HCT116 (cell line): ENCODE measurements at regions not wholly inside any gene's neighbourhood (a gene's known extent, or its start where the extent isn't known, plus 50 kb on each side); places are given as distances from the start of the nearest gene placed in this dataset.

Experiments used
- ATAC-seq: fragments of 200-7000 bp; cut with Tn5 transposase; 2 replicates; pipeline ENCODE4 v1.9.1; 2020; ENCODE audit warnings: mild to moderate bottlenecking, moderate library complexity
- BruUV-seq: library from RNA; stranded (reverse); fragments of 400-500 nt; replicated peaks from 2 replicates; lab custom pipeline; 2021; lab: Mats Ljungman, UMichigan
- CTCF ChIA-PET: fragments of 300-600 bp; sonication (Branson Sonifier 250); formaldehyde crosslinking; loops from one replicate; lab custom pipeline; 2021; ENCODE audit warnings: antibody characterized with exemption; lab: Charles Lee
- POLR2A ChIA-PET: fragments of 300-600, 350-600 bp; sonication (Branson Sonifier 250); formaldehyde crosslinking; loops from one replicate; lab custom pipeline; 2021; ENCODE audit warnings: antibody characterized with exemption; lab: Charles Lee
- RAD21 ChIA-PET, 2 experiments: fragments of 300-600 bp; sonication (Branson Sonifier 250); formaldehyde crosslinking; loops; one replicate each; lab custom pipeline; 2023; ENCODE audit warnings: low total read pairs in 2 of 2; ENCODE audit not compliant: uncharacterized antibody in 2 of 2, unreplicated experiment in 2 of 2, low non-redundant PET in 1 of 2; lab: Charles Lee
- DNase-seq: peaks from one replicate; pipeline ENCODE4 v3.0.0-alpha.2; 2010; ENCODE audit warnings: low read depth, low spot score
- H2AFZ ChIP-seq: fragments of 200-600 bp; shearing (Covaris generic), sonication (generic); 2 replicates; pipeline ENCODE4 v1.6.1; 2017; ENCODE audit warnings: low read depth, mixed run types, mixed read lengths, antibody characterized with exemption, low read length; ENCODE audit not compliant: poor library complexity, severe bottlenecking
- H3K27ac ChIP-seq: 2 replicates; pipeline ENCODE4 v1.5.1; 2012; ENCODE audit warnings: low read depth, low read length
- H3K27me3 ChIP-seq: fragments of 200-600 bp; sonication (generic); 2 replicates; pipeline ENCODE4 v1.6.1; 2016; ENCODE audit warnings: mixed run types, low read length, mixed read lengths; ENCODE audit not compliant: insufficient read depth
- H3K36me3 ChIP-seq, 2 experiments: fragments of 200-500 bp in 1 of 2; fragments of 200-600 bp in 1 of 2; sonication (Bioruptor generic) in 1 of 2; sonication (generic) in 1 of 2; 2 replicates each; pipeline versions ENCODE4 v1.5.1 to v1.6.1; 2014 to 2016; ENCODE audit warnings: low read length in 2 of 2, inconsistent platforms in 1 of 2, mixed read lengths in 1 of 2, mixed run types in 1 of 2; ENCODE audit not compliant: insufficient read depth in 2 of 2, control insufficient read depth in 1 of 2
- H3K4me1 ChIP-seq, 2 experiments: fragments of 200-600 bp in 1 of 2; sonication (generic) in 1 of 2; 2 replicates each; pipeline versions ENCODE4 v1.5.1 to v1.6.1; 2012 to 2017; ENCODE audit warnings: low read length in 2 of 2, inconsistent platforms in 1 of 2, mild to moderate bottlenecking in 1 of 2, mixed read lengths in 1 of 2, mixed run types in 1 of 2, moderate library complexity in 1 of 2; ENCODE audit not compliant: insufficient read depth in 2 of 2, control insufficient read depth in 1 of 2
- H3K4me2 ChIP-seq: fragments of 200-600 bp; sonication (generic); 2 replicates; pipeline ENCODE4 v1.6.1; 2017; ENCODE audit warnings: mixed run types, low read length, mixed read lengths
- H3K4me3 ChIP-seq, 2 experiments: fragments of 200-600 bp in 1 of 2; sonication (generic) in 1 of 2; replicated peaks in 1 of 2; 2 replicates each; pipeline ENCODE4 v1.5.1; 2011 to 2016; ENCODE audit warnings: low read length in 2 of 2, control low read depth in 1 of 2, low read depth in 1 of 2, mild to moderate bottlenecking in 1 of 2, mixed read lengths in 1 of 2, mixed run types in 1 of 2
- H3K79me2 ChIP-seq: fragments of 200-600 bp; sonication (generic); 2 replicates; pipeline ENCODE4 v1.6.1; 2017; ENCODE audit warnings: mild to moderate bottlenecking, mixed run types, low read length, moderate library complexity, mixed read lengths; ENCODE audit not compliant: insufficient read depth
- H3K9ac ChIP-seq: fragments of 200-600 bp; sonication (generic); 2 replicates; pipeline ENCODE4 v1.6.1; 2016; ENCODE audit warnings: low read length, mixed read lengths
- H3K9me2 ChIP-seq: fragments of 200-600 bp; sonication (generic), shearing (Covaris generic); 2 replicates; pipeline ENCODE4 v1.6.1; 2017; ENCODE audit warnings: mixed run types, mild to moderate bottlenecking, moderate library complexity; ENCODE audit not compliant: insufficient read depth
- H3K9me3 ChIP-seq, 2 experiments: fragments of 200-500 bp in 1 of 2; fragments of 200-600 bp in 1 of 2; sonication (Bioruptor generic) in 1 of 2; sonication (generic) in 1 of 2; 2 replicates each; pipeline ENCODE4 v1.6.1; 2014 to 2017; ENCODE audit warnings: low read length in 2 of 2, mixed read lengths in 2 of 2, inconsistent platforms in 1 of 2, low read depth in 1 of 2, mild to moderate bottlenecking in 1 of 2, mixed run types in 1 of 2, moderate library complexity in 1 of 2; ENCODE audit not compliant: control insufficient read depth in 1 of 2, insufficient read depth in 1 of 2
- H4K20me1 ChIP-seq: fragments of 200-600 bp; sonication (generic), shearing (Covaris generic); 2 replicates; pipeline ENCODE4 v1.6.1; 2017; ENCODE audit warnings: mixed run types, mild to moderate bottlenecking, moderate library complexity; ENCODE audit not compliant: insufficient read depth
- CBX3 ChIP-seq: IDR thresholded peaks from 2 replicates; pipeline ENCODE4 v1.6.1; 2012; ENCODE audit warnings: low read depth
- CEBPB ChIP-seq: IDR thresholded peaks from 2 replicates; pipeline ENCODE4 v1.6.1; 2012; ENCODE audit warnings: low read depth
- EGR1 ChIP-seq: IDR thresholded peaks from 2 replicates; pipeline ENCODE4 v1.6.1; 2012; ENCODE audit warnings: low read depth
- ELF1 ChIP-seq: IDR thresholded peaks from 2 replicates; pipeline ENCODE4 v1.6.1; 2012; ENCODE audit warnings: low read depth, borderline replicate concordance
- EZH2 ChIP-seq: fragments of 200-600 bp; sonication (generic); IDR thresholded peaks from 2 replicates; pipeline ENCODE4 v1.6.1; 2017; ENCODE audit warnings: antibody characterized with exemption, mixed run types
- FOSL1 ChIP-seq: IDR thresholded peaks from 2 replicates; pipeline ENCODE4 v1.6.1; 2012; ENCODE audit warnings: low read depth
- JUND ChIP-seq: IDR thresholded peaks from 2 replicates; pipeline ENCODE4 v1.6.1; 2012
- POLR2A ChIP-seq: IDR thresholded peaks from 2 replicates; pipeline ENCODE4 v1.7.0; 2011; ENCODE audit warnings: borderline replicate concordance; ENCODE audit not compliant: insufficient read depth, insufficient read length; ENCODE audit errors: extremely low read depth
- POLR2AphosphoS5 ChIP-seq: IDR thresholded peaks from 2 replicates; pipeline ENCODE4 v1.6.1; 2011; ENCODE audit warnings: mild to moderate bottlenecking, low read depth, low read length, moderate library complexity
- RAD21 ChIP-seq: IDR thresholded peaks from 2 replicates; pipeline ENCODE4 v1.6.1; 2012; ENCODE audit warnings: low read depth, mild to moderate bottlenecking
- SIN3A ChIP-seq: IDR thresholded peaks from 2 replicates; pipeline ENCODE4 v1.6.1; 2012; ENCODE audit warnings: low read depth
- SP1 ChIP-seq: IDR thresholded peaks from 2 replicates; pipeline ENCODE4 v1.6.1; 2012; ENCODE audit warnings: low read depth
- SRF ChIP-seq: IDR thresholded peaks from 2 replicates; pipeline ENCODE4 v1.6.1; 2012; ENCODE audit warnings: low read depth
- TCF7L2 ChIP-seq: IDR thresholded peaks from 2 replicates; pipeline ENCODE4 v1.7.0; 2011; ENCODE audit warnings: borderline replicate concordance, inconsistent platforms; ENCODE audit not compliant: insufficient read depth, insufficient read length; ENCODE audit errors: extremely low read depth
- ZFX ChIP-seq: fragments of 450-650 bp; IDR thresholded peaks from 2 replicates; pipeline ENCODE4 v1.6.1; 2017
- ZNF274 ChIP-seq: fragments of 200-500 bp; sonication (Bioruptor generic); IDR thresholded peaks from 2 replicates; pipeline ENCODE4 v1.6.1; 2014; ENCODE audit warnings: mild to moderate bottlenecking, low read depth, low read length, inconsistent platforms
- intact Hi-C: fragments of 100-400 bp; cut with micrococcal nuclease; formaldehyde crosslinking; loops from 2 replicates; pipeline ENCODE4 v1.10.0; 2022
- TF ChIP-seq, protein P1 (sequence below): IDR thresholded peaks from 2 replicates; pipeline ENCODE4 v1.6.1; 2012
- TF ChIP-seq, protein P2 (sequence below): IDR thresholded peaks from 2 replicates; pipeline ENCODE4 v1.6.1; 2011; ENCODE audit warnings: mild to moderate bottlenecking, low read length, moderate library complexity; ENCODE audit not compliant: insufficient replicate concordance; ENCODE audit errors: extremely low read depth
- TF ChIP-seq, protein P3 (sequence below): IDR thresholded peaks from 2 replicates; pipeline ENCODE4 v1.6.1; 2012; ENCODE audit warnings: low read depth

DNA sequence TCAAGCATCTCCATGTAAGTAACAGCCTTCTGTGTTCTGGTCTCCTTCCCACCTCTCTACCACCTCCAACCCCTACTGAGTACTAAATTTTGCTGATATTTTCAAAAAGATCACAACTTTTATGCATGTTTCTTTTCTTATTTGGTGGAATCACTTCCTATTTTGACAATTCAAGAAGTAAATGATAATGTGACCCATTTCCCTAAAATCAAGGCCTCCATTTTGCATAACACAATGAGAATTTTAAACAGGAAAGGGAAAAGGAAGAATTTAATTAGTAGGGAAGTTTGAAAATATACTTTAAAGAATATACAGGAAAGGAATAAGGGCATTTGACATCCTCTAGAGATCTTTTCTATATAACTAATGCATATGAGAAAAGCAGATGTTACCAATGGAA lies 212.9 kb upstream of the RASA1 start:
- no peaks in the 10 kb centered on the region for H3K36me3 ChIP-seq
- H3K9ac ChIP-seq = no peak overlapping the region
- H2AFZ ChIP-seq = no peak overlapping the region
- no peaks in the 10 kb centered on the region for H3K79me2 ChIP-seq
- TF ChIP-seq, protein P1, sequence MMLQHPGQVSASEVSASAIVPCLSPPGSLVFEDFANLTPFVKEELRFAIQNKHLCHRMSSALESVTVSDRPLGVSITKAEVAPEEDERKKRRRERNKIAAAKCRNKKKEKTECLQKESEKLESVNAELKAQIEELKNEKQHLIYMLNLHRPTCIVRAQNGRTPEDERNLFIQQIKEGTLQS = no peak
- TF ChIP-seq FOSL1 (no peak), SRF (no peak), EZH2 (no peak), CBX3 (no peak), TCF7L2 (no peak), POLR2A (no peak), ELF1 (no peak), EGR1 (no peak), POLR2AphosphoS5 (no peak), CEBPB (no peak), ZFX (no peak), ZNF274 (no peak), SP1 (no peak), RAD21 (no peak), JUND (no peak), SIN3A (no peak)
- TF ChIP-seq, protein P2, sequence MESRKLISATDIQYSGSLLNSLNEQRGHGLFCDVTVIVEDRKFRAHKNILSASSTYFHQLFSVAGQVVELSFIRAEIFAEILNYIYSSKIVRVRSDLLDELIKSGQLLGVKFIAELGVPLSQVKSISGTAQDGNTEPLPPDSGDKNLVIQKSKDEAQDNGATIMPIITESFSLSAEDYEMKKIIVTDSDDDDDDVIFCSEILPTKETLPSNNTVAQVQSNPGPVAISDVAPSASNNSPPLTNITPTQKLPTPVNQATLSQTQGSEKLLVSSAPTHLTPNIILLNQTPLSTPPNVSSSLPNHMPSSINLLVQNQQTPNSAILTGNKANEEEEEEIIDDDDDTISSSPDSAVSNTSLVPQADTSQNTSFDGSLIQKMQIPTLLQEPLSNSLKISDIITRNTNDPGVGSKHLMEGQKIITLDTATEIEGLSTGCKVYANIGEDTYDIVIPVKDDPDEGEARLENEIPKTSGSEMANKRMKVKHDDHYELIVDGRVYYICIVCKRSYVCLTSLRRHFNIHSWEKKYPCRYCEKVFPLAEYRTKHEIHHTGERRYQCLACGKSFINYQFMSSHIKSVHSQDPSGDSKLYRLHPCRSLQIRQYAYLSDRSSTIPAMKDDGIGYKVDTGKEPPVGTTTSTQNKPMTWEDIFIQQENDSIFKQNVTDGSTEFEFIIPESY = no peak
- TF ChIP-seq, protein P3, sequence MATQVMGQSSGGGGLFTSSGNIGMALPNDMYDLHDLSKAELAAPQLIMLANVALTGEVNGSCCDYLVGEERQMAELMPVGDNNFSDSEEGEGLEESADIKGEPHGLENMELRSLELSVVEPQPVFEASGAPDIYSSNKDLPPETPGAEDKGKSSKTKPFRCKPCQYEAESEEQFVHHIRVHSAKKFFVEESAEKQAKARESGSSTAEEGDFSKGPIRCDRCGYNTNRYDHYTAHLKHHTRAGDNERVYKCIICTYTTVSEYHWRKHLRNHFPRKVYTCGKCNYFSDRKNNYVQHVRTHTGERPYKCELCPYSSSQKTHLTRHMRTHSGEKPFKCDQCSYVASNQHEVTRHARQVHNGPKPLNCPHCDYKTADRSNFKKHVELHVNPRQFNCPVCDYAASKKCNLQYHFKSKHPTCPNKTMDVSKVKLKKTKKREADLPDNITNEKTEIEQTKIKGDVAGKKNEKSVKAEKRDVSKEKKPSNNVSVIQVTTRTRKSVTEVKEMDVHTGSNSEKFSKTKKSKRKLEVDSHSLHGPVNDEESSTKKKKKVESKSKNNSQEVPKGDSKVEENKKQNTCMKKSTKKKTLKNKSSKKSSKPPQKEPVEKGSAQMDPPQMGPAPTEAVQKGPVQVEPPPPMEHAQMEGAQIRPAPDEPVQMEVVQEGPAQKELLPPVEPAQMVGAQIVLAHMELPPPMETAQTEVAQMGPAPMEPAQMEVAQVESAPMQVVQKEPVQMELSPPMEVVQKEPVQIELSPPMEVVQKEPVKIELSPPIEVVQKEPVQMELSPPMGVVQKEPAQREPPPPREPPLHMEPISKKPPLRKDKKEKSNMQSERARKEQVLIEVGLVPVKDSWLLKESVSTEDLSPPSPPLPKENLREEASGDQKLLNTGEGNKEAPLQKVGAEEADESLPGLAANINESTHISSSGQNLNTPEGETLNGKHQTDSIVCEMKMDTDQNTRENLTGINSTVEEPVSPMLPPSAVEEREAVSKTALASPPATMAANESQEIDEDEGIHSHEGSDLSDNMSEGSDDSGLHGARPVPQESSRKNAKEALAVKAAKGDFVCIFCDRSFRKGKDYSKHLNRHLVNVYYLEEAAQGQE = no peak
- BruUV-seq = no TSS peak
- no peak for DNase-seq
- peaks cover 4% of the 10 kb centered on the region; the same call in 1 of the 2 replicates for H3K9me2 ChIP-seq
- H4K20me1 ChIP-seq = no peaks in the 10 kb centered on the region
- no peak overlapping the region for H3K4me3 ChIP-seq
- no peaks in the 10 kb centered on the region for H3K4me1 ChIP-seq
- H3K4me2 ChIP-seq = no peak overlapping the region
- ATAC-seq = no peak
- no peaks in the 10 kb centered on the region for H3K9me3 ChIP-seq
- ChIA-PET CTCF (no interaction called here), POLR2A (no interaction called here), RAD21 (no interaction called here)
- intact Hi-C loops = no loop called here
- no peaks in the 10 kb centered on the region for H3K27me3 ChIP-seq
- no peak overlapping the region for H3K27ac ChIP-seq
